CD4-positive, alpha-beta T cell (primary cell): ENCODE measurements at regions not wholly inside any gene's neighbourhood (a gene's known extent, or its start where the extent isn't known, plus 50 kb on each side); places are given as distances from the start of the nearest gene placed in this dataset.

Experiments used
- ATAC-seq: fragments of 200-7000 bp; cut with Tn5 transposase; one replicate; pipeline ENCODE4 v1.10.0; 2022; ENCODE audit warnings: mild to moderate bottlenecking; ENCODE audit not compliant: poor library complexity
- CTCF ChIA-PET: fragments of 350-600 bp; sonication (Branson Sonifier 250); formaldehyde crosslinking; loops from one replicate; lab custom pipeline; 2021; ENCODE audit warnings: antibody characterized with exemption, inconsistent platforms; lab: Charles Lee
- POLR2A ChIA-PET: fragments of 350-600 bp; sonication (Branson Sonifier 250); formaldehyde crosslinking; loops from one replicate; lab custom pipeline; 2021; ENCODE audit warnings: antibody characterized with exemption, inconsistent platforms; lab: Charles Lee
- DNase-seq, 14 experiments: peaks; one replicate each; pipeline ENCODE4 v3.0.0-alpha.2; 2013 to 2020; ENCODE audit warnings: mixed read lengths in 2 of 14
- H3K27ac ChIP-seq, 2 donors: one replicate each; pipeline versions ENCODE4 v1.5.1 to v1.7.0; 2013; ENCODE audit warnings: low read length in 2 of 2, low read depth in 1 of 2, mild to moderate bottlenecking in 1 of 2
- H3K27me3 ChIP-seq, 2 experiments: 1 replicate in 1 of 2; 2 replicates in 1 of 2; pipeline versions ENCODE4 v1.6.1 to v1.7.0; 2013; ENCODE audit warnings: low read length in 2 of 2, control low read depth in 1 of 2, mild to moderate bottlenecking in 1 of 2, moderate library complexity in 1 of 2; ENCODE audit not compliant: insufficient read depth in 2 of 2, control insufficient read depth in 1 of 2
- H3K36me3 ChIP-seq: one replicate; pipeline ENCODE4 v1.6.1; 2013; ENCODE audit warnings: low read length, control low read depth; ENCODE audit not compliant: insufficient read depth
- H3K4me1 ChIP-seq: one replicate; pipeline ENCODE4 v1.6.1; 2013; ENCODE audit warnings: low read length, control low read depth; ENCODE audit not compliant: insufficient read depth
- H3K4me3 ChIP-seq: one replicate; pipeline ENCODE4 v1.5.1; 2013; ENCODE audit warnings: mild to moderate bottlenecking, low read length, moderate library complexity
- H3K9me3 ChIP-seq, 2 experiments: 1 replicate in 1 of 2; 2 replicates in 1 of 2; pipeline versions ENCODE4 v1.6.1 to v1.7.0; 2013; ENCODE audit warnings: low read length in 2 of 2, mild to moderate bottlenecking in 2 of 2, control low read depth in 1 of 2, moderate library complexity in 1 of 2; ENCODE audit not compliant: control insufficient read depth in 1 of 2, insufficient read depth in 1 of 2
- H3K27ac Mint-ChIP-seq: one replicate; pipeline ENCODE4 v1.8.0; 2020; ENCODE audit warnings: mixed read lengths
- H3K27me3 Mint-ChIP-seq: one replicate; pipeline ENCODE4 v1.8.0; 2021; ENCODE audit warnings: mixed read lengths
- H3K36me3 Mint-ChIP-seq: one replicate; pipeline ENCODE4 v1.8.0; 2021; ENCODE audit warnings: low read depth, mixed read lengths
- H3K4me1 Mint-ChIP-seq: one replicate; pipeline ENCODE4 v1.8.0; 2021; ENCODE audit warnings: low read depth, mixed read lengths
- H3K4me3 Mint-ChIP-seq: one replicate; pipeline ENCODE4 v1.8.0; 2020; ENCODE audit warnings: mild to moderate bottlenecking, mixed read lengths
- H3K9me3 Mint-ChIP-seq: one replicate; pipeline ENCODE4 v1.8.0; 2020; ENCODE audit warnings: mixed read lengths
- CTCF ChIP-seq: fragments of 200-600 bp; IDR thresholded peaks from one replicate; pipeline ENCODE4 v1.8.0; 2022; ENCODE audit warnings: antibody characterized with exemption, mild to moderate bottlenecking
- intact Hi-C, 2 experiments: fragments of 100-400 bp; cut with DNase I in 1 of 2; cut with micrococcal nuclease in 1 of 2; formaldehyde crosslinking; loops; one replicate each; pipeline versions ENCODE4 v1.15.1 to v1.9.0; 2023 to 2025; cut with DNase I, micrococcal nuclease

- Mint-ChIP-seq H3K36me3 (no peaks in the 10 kb centered on the region), H3K4me3 (no peak overlapping the region), H3K9me3 (no peaks in the 10 kb centered on the region), H3K27me3 (no peaks in the 10 kb centered on the region), H3K27ac (no peak overlapping the region), H3K4me1 (no peaks in the 10 kb centered on the region)
- TF ChIP-seq CTCF: no peak
- H3K4me3 ChIP-seq: no peak overlapping the region
- ChIA-PET POLR2A (no interaction called here), CTCF (no interaction called here)
- no peaks in the 10 kb centered on the region for H3K36me3 ChIP-seq
- DNase-seq (no peak), ATAC-seq (no peak)
- intact Hi-C loops: no loop called here
- no peaks in the 10 kb centered on the region for H3K9me3 ChIP-seq
- H3K27ac ChIP-seq: no peak overlapping the region
- no peaks in the 10 kb centered on the region for H3K4me1 ChIP-seq
- no peaks in the 10 kb centered on the region for H3K27me3 ChIP-seq
Observed at GRCh38 chrX:13906093-13906492, 89.2 kb upstream of the GPM6B start.

- H3K27ac ChIP-seq: no peak overlapping the region
- H3K4me3 Mint-ChIP-seq: no peak overlapping the region
- no peak for TF ChIP-seq CTCF
- no peaks in the 10 kb centered on the region for H3K4me1 ChIP-seq
- no peaks in the 10 kb centered on the region for H3K27me3 ChIP-seq
- H3K27me3 Mint-ChIP-seq: no peaks in the 10 kb centered on the region
- ATAC-seq (no peak), DNase-seq (no peak)
- no peaks in the 10 kb centered on the region for H3K4me1 Mint-ChIP-seq
- CTCF ChIA-PET: no interaction called here
- H3K9me3 ChIP-seq: no peaks in the 10 kb centered on the region
- POLR2A ChIA-PET: no interaction called here
- H3K36me3 ChIP-seq: no peaks in the 10 kb centered on the region
- intact Hi-C loops: no loop called here
- no peak overlapping the region for H3K27ac Mint-ChIP-seq
- no peaks in the 10 kb centered on the region for H3K9me3 Mint-ChIP-seq
- no peak overlapping the region for H3K4me3 ChIP-seq
- no peaks in the 10 kb centered on the region for H3K36me3 Mint-ChIP-seq
Observed at GRCh38 chrX:13903405-13903804, 86.5 kb upstream of the GPM6B start.

- ATAC-seq (no peak), DNase-seq (no peak)
- Histone ChIP-seq H3K27ac (no peak overlapping the region), H3K4me3 (no peak overlapping the region), H3K4me1 (no peaks in the 10 kb centered on the region), H3K27me3 (no peaks in the 10 kb centered on the region), H3K36me3 (no peaks in the 10 kb centered on the region), H3K9me3 (no peaks in the 10 kb centered on the region)
- Mint-ChIP-seq H3K4me3 (no peak overlapping the region), H3K36me3 (no peaks in the 10 kb centered on the region), H3K9me3 (no peaks in the 10 kb centered on the region), H3K27me3 (no peaks in the 10 kb centered on the region), H3K27ac (no peak overlapping the region), H3K4me1 (no peaks in the 10 kb centered on the region)
- ChIA-PET CTCF (no interaction called here), POLR2A (no interaction called here)
- intact Hi-C loops: no loop called here
- no peak for TF ChIP-seq CTCF
Observed at GRCh38 chrX:13902406-13902805, 85.5 kb upstream of the GPM6B start.
